ENCODE measurements at regions not wholly inside any gene's neighbourhood (a gene's known extent, or its start where the extent isn't known, plus 50 kb on each side); places are given as distances from the start of the nearest gene placed in this dataset.

DNA sequence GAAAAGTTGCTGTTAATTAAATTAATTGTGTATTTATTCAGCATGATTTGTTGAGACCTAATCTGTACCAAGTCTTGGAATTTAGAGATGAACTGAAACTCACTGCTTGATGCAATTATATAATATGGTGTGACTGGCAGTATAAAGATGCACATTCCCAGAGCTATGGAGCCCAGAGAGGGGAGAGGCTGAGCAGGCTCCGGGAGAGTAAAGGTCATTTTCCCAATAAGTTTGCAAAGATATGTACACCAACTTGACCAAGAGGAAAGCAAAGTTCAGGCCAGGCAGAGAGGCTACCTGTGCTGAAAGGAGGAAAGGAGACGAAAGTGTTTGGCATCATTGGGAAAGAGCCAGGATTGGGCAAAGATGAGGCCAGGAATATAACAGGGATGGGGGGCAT is 271.7 kb upstream of the KLF4 start:
- H3K27ac ChIP-seq: peak overlapping the region in 3 of 4 donors; percentile 51 to 73 (median 73)
- no peaks in the 10 kb centered on the region for H3K27me3 ChIP-seq
- H3K36me3 ChIP-seq: no peaks in the 10 kb centered on the region
- DNase-seq (no peak), ATAC-seq (ENCODE audit: low FRiP score in 2 of 2) (no peak)
- 78 to 91% methylated on average over 2 of the region's 2 CpGs for WGBS, 2 donors
- peaks cover 0 to 6% (median 1%) of the 10 kb centered on the region in 4 donors for H3K4me1 ChIP-seq
- no peaks in the 10 kb centered on the region for H3K9me3 ChIP-seq
- H3K4me3 ChIP-seq: no peak overlapping the region
- TF ChIP-seq POLR2A (IDR thresholded peaks at IDR 0.05): no peak
- TF ChIP-seq POLR2AphosphoS5 (IDR thresholded peaks at IDR 0.05): no peak
- no peak for TF ChIP-seq EP300 (IDR thresholded peaks at IDR 0.05)
- TF ChIP-seq, protein P1, sequence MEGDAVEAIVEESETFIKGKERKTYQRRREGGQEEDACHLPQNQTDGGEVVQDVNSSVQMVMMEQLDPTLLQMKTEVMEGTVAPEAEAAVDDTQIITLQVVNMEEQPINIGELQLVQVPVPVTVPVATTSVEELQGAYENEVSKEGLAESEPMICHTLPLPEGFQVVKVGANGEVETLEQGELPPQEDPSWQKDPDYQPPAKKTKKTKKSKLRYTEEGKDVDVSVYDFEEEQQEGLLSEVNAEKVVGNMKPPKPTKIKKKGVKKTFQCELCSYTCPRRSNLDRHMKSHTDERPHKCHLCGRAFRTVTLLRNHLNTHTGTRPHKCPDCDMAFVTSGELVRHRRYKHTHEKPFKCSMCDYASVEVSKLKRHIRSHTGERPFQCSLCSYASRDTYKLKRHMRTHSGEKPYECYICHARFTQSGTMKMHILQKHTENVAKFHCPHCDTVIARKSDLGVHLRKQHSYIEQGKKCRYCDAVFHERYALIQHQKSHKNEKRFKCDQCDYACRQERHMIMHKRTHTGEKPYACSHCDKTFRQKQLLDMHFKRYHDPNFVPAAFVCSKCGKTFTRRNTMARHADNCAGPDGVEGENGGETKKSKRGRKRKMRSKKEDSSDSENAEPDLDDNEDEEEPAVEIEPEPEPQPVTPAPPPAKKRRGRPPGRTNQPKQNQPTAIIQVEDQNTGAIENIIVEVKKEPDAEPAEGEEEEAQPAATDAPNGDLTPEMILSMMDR (IDR thresholded peaks at IDR 0.05): no peak

DNA sequence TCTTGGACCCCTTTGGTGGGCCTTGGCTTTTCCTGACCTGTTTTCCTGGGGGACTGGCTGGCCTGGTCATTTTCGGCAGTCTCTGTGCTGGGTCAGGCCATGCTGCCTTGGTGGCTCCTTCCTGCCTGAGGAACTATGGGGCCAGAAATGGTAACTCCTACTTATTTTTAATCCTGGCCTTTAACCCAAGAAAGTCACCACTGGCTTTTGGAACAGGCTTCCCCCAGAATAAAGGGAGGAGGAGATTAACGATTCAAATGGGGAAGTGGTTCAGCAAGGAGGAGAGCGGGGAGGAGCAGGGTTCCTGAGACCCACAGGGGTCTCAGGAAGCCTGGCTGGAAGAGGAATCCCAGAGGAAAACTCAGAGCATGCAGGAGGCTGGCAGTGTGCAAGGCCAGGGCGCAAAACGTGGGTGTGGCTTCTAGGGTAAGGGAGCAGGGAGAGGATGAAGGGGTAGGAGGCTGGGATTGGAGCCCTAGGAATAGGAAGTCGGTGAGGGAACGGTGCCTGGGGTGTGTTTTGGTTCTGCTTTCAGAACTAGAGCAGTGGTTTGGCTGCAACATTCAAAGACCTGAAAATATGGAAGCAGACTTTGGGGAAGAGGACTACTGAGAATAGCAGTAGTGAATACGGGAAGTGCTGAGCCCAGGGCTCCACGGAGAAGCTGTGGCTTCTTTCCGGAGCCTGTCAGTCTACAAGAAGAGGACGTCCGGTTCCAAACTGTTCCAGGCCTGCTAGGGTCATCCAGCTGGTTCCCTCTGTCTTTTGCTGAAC is 271.1 kb upstream of the KLF4 start:
- ATAC-seq (ENCODE audit: low FRiP score in 2 of 2) (peak; percentile 86 to 93), DNase-seq (peak in 1 of 2 donors; percentile 77)
- no peaks in the 10 kb centered on the region for H3K36me3 ChIP-seq
- WGBS, 2 donors: 48 to 59% methylated on average over 12 of the region's 12 CpGs
- no peak overlapping the region for H3K4me3 ChIP-seq
- H3K9me3 ChIP-seq: no peaks in the 10 kb centered on the region
- peak overlapping the region; percentile 45 to 73 (median 62) for H3K27ac ChIP-seq
- no peaks in the 10 kb centered on the region for H3K27me3 ChIP-seq
- TF ChIP-seq POLR2A (IDR thresholded peaks at IDR 0.05) (peak in 1 of 4 donors; percentile 16), EP300 (IDR thresholded peaks at IDR 0.05) (peak in 2 of 4 donors; percentile 43 to 52), POLR2AphosphoS5 (IDR thresholded peaks at IDR 0.05) (peak in 1 of 2 donors; percentile 17)
- TF ChIP-seq, protein P1 (IDR thresholded peaks at IDR 0.05): no peak
- H3K4me1 ChIP-seq: peaks cover 0 to 6% (median 1%) of the 10 kb centered on the region in 4 donors

DNA sequence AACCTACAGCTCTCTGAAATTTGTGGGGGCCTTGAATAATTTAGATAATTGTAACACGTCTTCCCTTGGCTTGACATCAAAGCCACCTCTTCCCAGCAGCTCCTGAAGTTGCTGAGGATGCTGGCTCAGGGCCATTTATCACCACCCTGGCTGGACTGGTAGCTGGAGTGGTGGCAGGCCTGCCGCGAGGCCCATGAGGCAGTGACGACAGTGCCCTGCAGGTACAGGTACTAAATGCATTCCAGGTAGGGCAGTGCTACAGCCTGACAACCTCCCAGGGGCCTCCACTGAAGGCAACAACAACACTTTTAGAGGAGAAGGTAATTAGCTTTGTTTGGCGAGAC is 270.2 kb upstream of the KLF4 start:
- ATAC-seq (ENCODE audit: low FRiP score in 2 of 2) (no peak), DNase-seq (peak in 1 of 2 donors; percentile 30)
- Histone ChIP-seq H3K9me3 (no peaks in the 10 kb centered on the region), H3K27me3 (no peaks in the 10 kb centered on the region), H3K27ac (peak overlapping the region in 1 of 4 donors; percentile 73), H3K36me3 (no peaks in the 10 kb centered on the region), H3K4me1 (peaks cover 0 to 11% (median 3%) of the 10 kb centered on the region in 4 donors), H3K4me3 (no peak overlapping the region)
- TF ChIP-seq, protein P1 (IDR thresholded peaks at IDR 0.05): no peak
- TF ChIP-seq EP300 (IDR thresholded peaks at IDR 0.05) (no peak), POLR2A (IDR thresholded peaks at IDR 0.05) (no peak)
- WGBS, 2 donors: 82% methylated on average over 5 of the region's 5 CpGs

DNA sequence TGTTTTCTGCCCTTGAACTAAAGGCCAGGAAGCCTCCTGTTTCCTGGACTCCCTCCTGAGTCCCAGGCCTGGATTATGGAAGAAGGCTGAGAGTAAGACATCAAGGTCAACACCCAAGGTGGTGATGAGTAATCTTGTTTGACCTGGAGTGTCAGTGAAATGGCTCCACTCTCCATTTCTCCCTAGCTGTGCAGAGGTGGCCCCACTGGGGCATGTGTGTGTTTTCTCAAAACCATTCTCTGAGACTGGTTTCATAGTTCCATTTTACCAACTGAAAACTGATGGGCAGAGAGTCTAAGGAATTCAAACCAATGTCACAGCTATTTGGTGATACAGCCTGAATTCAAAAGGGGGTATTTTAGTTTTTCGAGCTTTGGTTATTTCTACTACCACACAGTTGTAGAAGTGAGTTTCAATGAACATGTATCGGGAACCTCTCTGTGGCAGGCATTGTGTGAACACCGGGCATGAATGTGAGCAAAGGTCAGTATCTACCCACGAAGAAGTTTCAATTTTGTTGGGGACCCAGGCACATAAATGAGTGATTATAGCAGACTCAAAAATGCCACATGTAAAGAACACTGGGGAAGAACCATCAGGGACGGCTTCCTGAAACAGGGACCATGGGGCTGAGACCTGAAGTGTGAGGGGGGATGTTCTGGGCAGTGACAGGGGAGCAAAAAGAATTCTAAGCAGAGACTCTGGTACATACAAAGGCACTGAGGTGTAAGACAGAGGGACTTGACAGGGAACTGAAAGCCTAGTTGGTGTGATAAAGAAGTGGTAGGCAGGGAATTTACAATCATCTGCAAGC is 269.6 kb upstream of the KLF4 start:
- no peaks in the 10 kb centered on the region for H3K9me3 ChIP-seq
- H3K27me3 ChIP-seq: no peaks in the 10 kb centered on the region
- H3K4me3 ChIP-seq: no peak overlapping the region
- H3K27ac ChIP-seq: peak overlapping the region in 1 of 4 donors; percentile 73
- peaks cover 0 to 11% (median 3%) of the 10 kb centered on the region in 4 donors for H3K4me1 ChIP-seq
- ATAC-seq (ENCODE audit: low FRiP score in 2 of 2) (no peak), DNase-seq (no peak)
- H3K36me3 ChIP-seq: no peaks in the 10 kb centered on the region
- TF ChIP-seq EP300 (IDR thresholded peaks at IDR 0.05) (no peak), POLR2A (IDR thresholded peaks at IDR 0.05) (no peak), POLR2AphosphoS5 (IDR thresholded peaks at IDR 0.05) (no peak)
- TF ChIP-seq, protein P1 (IDR thresholded peaks at IDR 0.05): no peak
- WGBS, 2 donors: 84 to 93% methylated on average over 5 of the region's 5 CpGs
